HUES48 (cell line): ENCODE measurements at regions not wholly inside any gene's neighbourhood (a gene's known extent, or its start where the extent isn't known, plus 50 kb on each side); places are given as distances from the start of the nearest gene placed in this dataset.

ENCODE experiments used
- H3K27ac ChIP-seq: one replicate; pipeline ENCODE4 v1.7.0; 2013; ENCODE audit warnings: low read depth, low read length, inconsistent platforms
- H3K27me3 ChIP-seq: 2 replicates; pipeline ENCODE4 v1.6.1; 2013; ENCODE audit warnings: mild to moderate bottlenecking, low read length; ENCODE audit not compliant: control insufficient read depth, insufficient read depth
- H3K36me3 ChIP-seq: 2 replicates; pipeline ENCODE4 v1.6.1; 2013; ENCODE audit warnings: low read length; ENCODE audit not compliant: control insufficient read depth, insufficient read depth
- H3K4me1 ChIP-seq: 2 replicates; pipeline ENCODE4 v1.6.1; 2013; ENCODE audit warnings: mild to moderate bottlenecking, low read length; ENCODE audit not compliant: control insufficient read depth, insufficient read depth
- H3K4me3 ChIP-seq: 2 replicates; pipeline ENCODE4 v1.5.1; 2013; ENCODE audit warnings: mild to moderate bottlenecking, low read depth, low read length
- H3K9ac ChIP-seq: 2 replicates; pipeline ENCODE4 v1.6.1; 2013; ENCODE audit warnings: mild to moderate bottlenecking, low read depth, low read length, moderate library complexity
- H3K9me3 ChIP-seq: 2 replicates; pipeline ENCODE4 v1.6.1; 2013; ENCODE audit warnings: low read length; ENCODE audit not compliant: control insufficient read depth, insufficient read depth

DNA sequence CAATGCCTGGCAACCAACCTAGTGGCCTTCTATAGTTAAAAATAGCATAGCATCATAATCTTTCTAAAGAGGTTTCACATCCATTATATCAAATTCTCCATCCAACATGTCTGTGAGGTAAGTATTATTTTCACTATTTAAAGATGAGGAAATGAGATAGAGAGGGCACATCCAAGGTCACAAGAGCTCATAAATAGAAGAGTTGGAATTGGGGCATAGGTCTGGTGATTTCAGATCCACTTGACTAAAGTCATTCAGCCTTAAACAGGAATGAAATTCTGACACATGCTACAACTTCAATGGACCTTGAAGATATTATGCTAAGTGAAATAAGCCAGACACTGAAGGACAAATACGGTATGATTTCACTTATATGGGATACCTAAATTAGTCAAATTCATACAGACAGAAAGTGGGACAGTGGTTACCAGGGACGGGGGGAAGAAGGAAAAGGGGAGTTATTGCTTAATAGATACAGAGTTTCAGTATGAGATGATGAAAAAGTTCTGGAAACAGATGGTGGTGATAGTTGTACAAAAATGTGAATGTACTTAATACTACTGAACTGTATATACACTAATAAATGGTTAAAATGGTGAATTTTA lies 259.6 kb upstream of the NR4A3 start:
- Histone ChIP-seq H3K4me3 (no peak overlapping the region), H3K9ac (no peak overlapping the region), H3K9me3 (no peaks in the 10 kb centered on the region), H3K4me1 (no peaks in the 10 kb centered on the region), H3K27me3 (no peaks in the 10 kb centered on the region), H3K27ac (no peak overlapping the region), H3K36me3 (no peaks in the 10 kb centered on the region)

DNA sequence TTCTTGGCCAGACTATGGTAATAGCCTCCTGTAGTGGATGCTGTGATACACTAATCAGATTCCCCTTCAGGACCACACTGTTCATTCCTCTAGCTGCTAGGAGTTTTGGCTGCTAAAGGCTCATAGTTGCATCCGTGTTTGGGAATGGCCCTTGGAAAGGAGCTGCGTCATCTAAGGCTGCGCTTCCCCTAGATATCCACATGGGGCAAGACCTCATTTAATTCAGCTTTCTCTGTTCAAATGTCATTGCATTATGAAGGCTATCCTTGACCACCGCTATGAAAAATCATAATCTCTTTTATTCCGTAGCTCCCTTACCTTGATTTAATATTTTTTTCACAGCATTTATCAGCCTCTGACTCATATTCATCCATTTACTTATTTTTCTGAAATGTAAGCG lies 258.3 kb upstream of the NR4A3 start:
- Histone ChIP-seq H3K9me3 (no peaks in the 10 kb centered on the region), H3K4me3 (no peak overlapping the region), H3K27me3 (no peaks in the 10 kb centered on the region), H3K36me3 (no peaks in the 10 kb centered on the region), H3K4me1 (no peaks in the 10 kb centered on the region), H3K27ac (no peak overlapping the region), H3K9ac (no peak overlapping the region)

DNA sequence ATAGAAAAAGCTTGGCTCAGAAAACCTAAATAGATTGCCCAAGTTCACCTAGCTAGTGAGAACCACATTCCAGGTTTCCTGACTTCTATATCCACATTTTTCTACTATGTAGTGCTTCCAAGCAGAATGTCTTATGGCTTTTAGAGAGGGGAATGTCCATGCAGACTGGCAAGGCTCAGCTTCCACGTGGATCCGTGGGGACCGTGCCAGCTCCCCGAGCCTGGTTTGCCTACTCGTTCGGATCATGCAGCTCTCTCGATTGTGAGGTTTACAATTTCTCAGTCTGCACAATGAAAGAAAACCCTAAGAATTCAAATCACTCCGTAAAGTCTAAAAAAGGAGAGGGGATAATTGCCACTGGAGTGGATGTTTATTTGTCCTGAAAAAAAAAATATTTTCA lies 256.5 kb upstream of the NR4A3 start:
- Histone ChIP-seq H3K9me3 (no peaks in the 10 kb centered on the region), H3K4me1 (no peaks in the 10 kb centered on the region), H3K36me3 (no peaks in the 10 kb centered on the region), H3K27me3 (no peaks in the 10 kb centered on the region), H3K27ac (no peak overlapping the region), H3K4me3 (no peak overlapping the region), H3K9ac (no peak overlapping the region)

DNA sequence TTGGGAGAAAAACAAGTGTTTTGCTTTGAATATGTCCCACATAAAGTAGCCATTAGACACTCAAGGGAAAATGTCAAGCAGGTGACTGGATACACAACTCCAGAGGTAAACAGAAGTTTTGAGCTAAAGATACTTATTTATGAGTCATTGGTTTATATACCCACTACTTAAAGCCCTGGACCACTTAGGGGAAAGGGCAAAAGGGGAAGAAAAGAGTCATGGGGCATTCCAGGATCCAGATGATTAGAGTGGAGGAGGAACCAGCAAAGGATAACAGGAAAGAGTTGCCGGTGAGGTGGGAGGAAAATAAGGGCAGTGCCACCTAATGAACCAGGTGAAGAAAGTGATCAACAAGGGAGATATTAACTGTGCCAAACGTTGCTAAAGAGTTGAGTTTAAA lies 254.2 kb upstream of the NR4A3 start:
- Histone ChIP-seq H3K4me1 (no peaks in the 10 kb centered on the region), H3K4me3 (no peak overlapping the region), H3K27ac (no peak overlapping the region), H3K27me3 (no peaks in the 10 kb centered on the region), H3K9me3 (no peaks in the 10 kb centered on the region), H3K36me3 (no peaks in the 10 kb centered on the region), H3K9ac (no peak overlapping the region)

DNA sequence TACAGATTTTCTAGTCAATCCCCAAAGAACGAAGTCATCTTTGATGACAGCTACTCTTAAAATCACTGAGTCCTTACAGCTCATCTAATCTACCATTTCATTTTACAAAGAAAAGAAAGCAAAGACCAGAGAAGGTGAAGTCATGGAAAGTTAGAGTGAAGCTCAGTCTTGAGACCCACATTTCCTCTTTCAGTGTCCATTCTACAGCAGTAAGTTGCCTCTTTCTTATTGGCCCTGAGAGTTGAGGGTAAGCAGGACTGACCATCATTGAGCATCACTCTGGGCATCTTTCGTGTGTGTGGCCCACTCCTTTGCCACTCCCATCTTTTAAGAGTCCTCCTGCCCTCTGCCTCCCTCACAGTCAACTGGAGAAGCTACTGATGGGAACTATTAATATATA lies 251.8 kb upstream of the NR4A3 start:
- no peaks in the 10 kb centered on the region for H3K9me3 ChIP-seq
- H3K9ac ChIP-seq, result no peak overlapping the region
- no peaks in the 10 kb centered on the region for H3K4me1 ChIP-seq
- no peaks in the 10 kb centered on the region for H3K36me3 ChIP-seq
- H3K27me3 ChIP-seq, result no peaks in the 10 kb centered on the region
- no peak overlapping the region for H3K4me3 ChIP-seq
- H3K27ac ChIP-seq, result no peak overlapping the region

DNA sequence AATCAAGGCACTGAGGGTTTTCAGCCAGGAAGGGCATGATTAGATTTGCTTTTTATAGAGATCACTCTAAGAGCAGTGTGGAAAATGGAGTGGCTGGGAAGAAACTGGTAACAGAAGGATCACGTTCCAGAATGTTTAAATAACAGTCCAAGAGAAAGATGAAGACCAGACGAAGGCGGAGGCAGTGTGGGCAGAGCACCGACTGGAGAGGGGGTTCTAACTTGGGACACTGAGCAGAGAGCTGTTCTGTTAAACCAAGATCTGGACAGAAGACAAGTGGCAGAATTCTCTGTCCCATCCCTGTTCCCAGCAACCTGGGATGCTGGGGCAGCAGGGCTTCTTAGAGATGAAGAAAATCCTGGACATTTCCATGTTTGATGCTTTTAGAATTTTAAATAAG lies 249.1 kb upstream of the NR4A3 start:
- Histone ChIP-seq H3K9me3 (no peaks in the 10 kb centered on the region), H3K27me3 (no peaks in the 10 kb centered on the region), H3K27ac (no peak overlapping the region), H3K36me3 (no peaks in the 10 kb centered on the region), H3K4me3 (no peak overlapping the region), H3K4me1 (peaks cover 3% of the 10 kb centered on the region; the same call in 1 of the 2 replicates), H3K9ac (no peak overlapping the region)

DNA sequence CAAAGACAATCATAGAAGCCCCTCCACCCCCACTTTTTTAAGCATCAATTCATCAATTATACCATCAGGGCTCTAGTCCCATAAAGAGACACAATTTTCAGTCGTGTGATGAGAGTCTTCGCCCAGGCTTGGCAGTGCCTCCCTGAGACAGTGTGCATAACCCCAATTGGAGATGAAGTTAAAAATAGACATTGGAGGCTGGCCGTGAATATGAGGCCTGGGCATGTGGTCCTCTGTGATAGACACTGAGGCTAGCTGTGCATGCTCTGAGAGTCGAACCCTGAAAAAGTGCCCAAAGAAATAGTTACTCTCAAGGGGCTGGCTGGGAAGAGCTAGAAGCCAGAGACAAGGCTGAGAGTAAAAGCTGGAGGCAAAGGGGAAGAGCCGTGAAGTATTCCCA lies 248.6 kb upstream of the NR4A3 start:
- H3K4me3 ChIP-seq, result no peak overlapping the region
- no peaks in the 10 kb centered on the region for H3K9me3 ChIP-seq
- H3K9ac ChIP-seq, result no peak overlapping the region
- no peaks in the 10 kb centered on the region for H3K36me3 ChIP-seq
- no peak overlapping the region for H3K27ac ChIP-seq
- no peaks in the 10 kb centered on the region for H3K27me3 ChIP-seq
- peaks cover 3% of the 10 kb centered on the region; the same call in 1 of the 2 replicates for H3K4me1 ChIP-seq

DNA sequence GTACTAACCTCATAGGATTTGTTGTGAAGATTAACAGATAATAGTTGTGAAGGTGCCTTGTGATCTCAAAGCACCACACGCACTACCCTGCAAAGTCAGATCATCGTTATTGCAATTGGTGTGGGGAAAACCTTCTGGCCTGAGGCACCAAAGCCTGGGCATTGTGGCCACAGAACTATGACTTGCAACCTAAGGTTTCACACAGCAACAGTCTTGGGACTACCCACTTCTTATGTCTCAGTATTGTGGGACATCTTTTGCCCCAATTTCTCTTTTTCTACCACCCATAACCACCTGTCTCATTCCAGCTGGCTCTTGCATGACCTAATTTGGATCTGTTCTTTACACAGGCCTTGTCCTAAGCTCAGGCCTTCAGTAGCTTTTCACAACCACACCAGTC lies 247.8 kb upstream of the NR4A3 start:
- Histone ChIP-seq H3K27ac (no peak overlapping the region), H3K36me3 (no peaks in the 10 kb centered on the region), H3K4me1 (peaks cover 3% of the 10 kb centered on the region; the same call in 1 of the 2 replicates), H3K9me3 (no peaks in the 10 kb centered on the region), H3K27me3 (no peaks in the 10 kb centered on the region), H3K9ac (no peak overlapping the region), H3K4me3 (no peak overlapping the region)

DNA sequence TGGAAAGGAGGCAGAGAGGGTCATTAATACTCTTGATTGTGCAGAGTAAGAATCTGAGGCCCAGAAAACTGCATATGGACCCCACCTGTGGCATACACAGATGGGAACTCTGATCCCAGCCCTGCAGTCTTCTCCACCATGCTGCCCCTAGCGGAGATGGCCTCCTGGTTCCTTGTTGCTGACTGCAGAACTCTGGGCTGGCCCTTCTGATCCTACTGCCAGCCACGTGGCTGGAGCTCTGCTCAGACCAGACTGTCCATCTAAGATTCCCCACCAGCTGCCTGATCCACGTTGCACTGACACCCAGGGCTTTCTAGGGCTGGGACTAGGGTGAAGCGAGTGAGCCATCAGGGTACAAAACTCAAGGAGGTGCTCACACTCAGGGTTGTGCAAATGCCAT lies 245.7 kb upstream of the NR4A3 start:
- H3K27ac ChIP-seq, result no peak overlapping the region
- H3K9ac ChIP-seq, result no peak overlapping the region
- no peaks in the 10 kb centered on the region for H3K9me3 ChIP-seq
- H3K27me3 ChIP-seq, result no peaks in the 10 kb centered on the region
- H3K4me1 ChIP-seq, result peaks cover 3% of the 10 kb centered on the region; the same call in 1 of the 2 replicates
- H3K36me3 ChIP-seq, result no peaks in the 10 kb centered on the region
- H3K4me3 ChIP-seq, result no peak overlapping the region

DNA sequence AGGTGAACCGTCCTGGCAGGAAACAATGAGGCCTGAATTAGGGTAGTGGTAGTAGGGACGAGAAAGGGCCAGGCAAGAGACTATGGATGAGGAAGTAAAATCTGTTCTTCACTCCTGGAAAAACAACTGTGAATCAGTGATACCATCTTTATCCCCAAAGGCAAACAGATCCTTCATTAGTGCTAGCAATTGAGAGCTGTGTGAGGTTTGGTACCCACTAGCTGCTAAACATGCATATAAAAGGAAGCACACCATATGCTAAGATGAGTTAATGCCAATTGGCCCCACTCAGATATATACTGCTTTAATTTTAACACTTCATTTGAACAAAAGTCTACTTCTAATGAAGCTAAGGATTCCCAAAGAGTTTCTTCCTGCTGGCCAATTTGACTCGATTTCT lies 244.8 kb upstream of the NR4A3 start:
- Histone ChIP-seq H3K4me1 (peaks cover 3% of the 10 kb centered on the region; the same call in 1 of the 2 replicates), H3K36me3 (no peaks in the 10 kb centered on the region), H3K9me3 (no peaks in the 10 kb centered on the region), H3K4me3 (no peak overlapping the region), H3K27me3 (no peaks in the 10 kb centered on the region), H3K9ac (no peak overlapping the region), H3K27ac (no peak overlapping the region)

DNA sequence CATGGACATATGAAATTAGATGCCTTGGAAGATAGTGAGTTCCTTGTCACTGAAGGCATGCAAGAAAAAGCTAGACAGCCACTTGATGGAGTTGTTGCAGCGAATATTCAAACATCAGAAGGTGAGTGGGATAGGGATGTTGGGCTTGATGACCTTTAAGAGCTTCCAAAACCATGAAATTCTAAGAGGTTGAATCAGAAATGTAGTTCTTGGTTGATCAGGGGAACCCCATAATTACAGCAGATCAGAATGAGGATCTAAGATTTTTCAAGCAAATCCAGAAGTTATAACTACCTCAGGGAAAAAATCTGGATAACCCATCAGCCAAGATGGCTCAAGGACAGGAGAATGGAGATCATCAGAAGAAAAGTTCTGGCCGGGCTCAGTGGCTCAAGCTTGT lies 244.3 kb upstream of the NR4A3 start:
- Histone ChIP-seq H3K27ac (no peak overlapping the region), H3K36me3 (no peaks in the 10 kb centered on the region), H3K9ac (no peak overlapping the region), H3K4me1 (peaks cover 3% of the 10 kb centered on the region; the same call in 1 of the 2 replicates), H3K9me3 (no peaks in the 10 kb centered on the region), H3K27me3 (no peaks in the 10 kb centered on the region), H3K4me3 (no peak overlapping the region)

DNA sequence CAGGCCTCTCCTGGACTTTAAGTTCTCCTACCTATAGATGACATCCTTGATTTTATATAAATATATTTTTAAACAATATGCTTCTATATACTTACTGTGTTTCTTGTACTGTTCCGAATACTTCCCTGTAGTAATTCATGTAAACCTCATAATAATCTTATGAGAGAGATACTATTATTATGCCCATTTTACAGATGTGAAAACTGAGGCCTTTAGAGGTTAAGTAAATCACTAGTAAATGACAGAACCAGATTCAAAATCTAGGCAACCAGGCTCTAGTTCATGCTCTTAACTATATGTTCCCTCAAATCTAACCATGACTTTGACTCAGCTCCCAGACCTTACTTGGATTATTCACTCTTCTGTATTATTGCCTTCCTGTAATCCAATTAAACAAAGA lies 243.0 kb upstream of the NR4A3 start:
- Histone ChIP-seq H3K9ac (no peak overlapping the region), H3K27ac (no peak overlapping the region), H3K4me3 (no peak overlapping the region), H3K4me1 (peaks cover 3% of the 10 kb centered on the region; the same call in 1 of the 2 replicates), H3K9me3 (no peaks in the 10 kb centered on the region), H3K27me3 (no peaks in the 10 kb centered on the region), H3K36me3 (no peaks in the 10 kb centered on the region)
